H1 (cell line): ENCODE measurements at regions not wholly inside any gene's neighbourhood (a gene's known extent, or its start where the extent isn't known, plus 50 kb on each side); places are given as distances from the start of the nearest gene placed in this dataset.

Experiments
- CTCF ChIA-PET: fragments of 300-600 bp; sonication (Branson Sonifier 250); formaldehyde crosslinking; loops from one replicate; lab custom pipeline; 2021; ENCODE audit not compliant: partially characterized antibody; lab: Charles Lee
- POLR2A ChIA-PET: fragments of 300-600 bp; sonication (Branson Sonifier 250); formaldehyde crosslinking; loops from one replicate; lab custom pipeline; 2021; ENCODE audit warnings: inconsistent platforms; ENCODE audit not compliant: partially characterized antibody; lab: Charles Lee
- DNase-seq, 2 experiments: peaks; one replicate each; pipeline versions ENCODE4 v3.0.0 to v3.0.0-alpha.2; 2010 to 2022; ENCODE audit warnings: low spot score in 2 of 2, low read depth in 1 of 2, mixed read lengths in 1 of 2
- FAIRE-seq: peaks from 2 replicates; lab custom pipeline; 2011; peaks lifted over from hg19 to GRCh38; lab: Jason Lieb, UNC
- H2AFZ ChIP-seq: 2 replicates; pipeline ENCODE4 v1.8.1; 2012; ENCODE audit warnings: low read length, inconsistent platforms
- H2AK5ac ChIP-seq: 2 replicates; pipeline ENCODE4 v1.6.1; 2013; ENCODE audit warnings: low read depth, low read length
- H2BK120ac ChIP-seq: replicated peaks from 2 replicates; pipeline ENCODE3; 2013; ENCODE audit warnings: low read depth, low read length, inconsistent platforms
- H2BK12ac ChIP-seq: 2 replicates; pipeline ENCODE4 v1.6.1; 2013; ENCODE audit warnings: low read depth, low read length
- H2BK15ac ChIP-seq: 2 replicates; pipeline ENCODE4 v1.6.1; 2013; ENCODE audit warnings: low read length
- H2BK20ac ChIP-seq: 2 replicates; pipeline ENCODE4 v1.6.1; 2013; ENCODE audit warnings: low read length
- H2BK5ac ChIP-seq: 2 replicates; pipeline ENCODE4 v1.6.1; 2013; ENCODE audit warnings: low read depth, low read length
- H3K14ac ChIP-seq: 2 replicates; pipeline ENCODE4 v1.6.1; 2013; ENCODE audit warnings: inconsistent platforms; ENCODE audit not compliant: insufficient read length
- H3K18ac ChIP-seq: 2 replicates; pipeline ENCODE4 v1.6.1; 2013; ENCODE audit warnings: low read length; ENCODE audit errors: extremely low read depth
- H3K23ac ChIP-seq: 2 replicates; pipeline ENCODE4 v1.6.1; 2013; ENCODE audit warnings: inconsistent platforms; ENCODE audit not compliant: insufficient read length
- H3K23me2 ChIP-seq: 2 replicates; pipeline ENCODE4 v1.6.1; 2013; ENCODE audit warnings: low read depth, low read length
- H3K27ac ChIP-seq: 2 replicates; pipeline ENCODE4 v1.6.1; 2011; ENCODE audit warnings: low read depth, low read length, inconsistent platforms
- H3K27me3 ChIP-seq, 4 experiments: replicated peaks in 1 of 4; 1 replicate in 1 of 4; 2 replicates in 3 of 4; pipeline versions ENCODE4 v1.6.1 to v1.8.1; 2011 to 2013; ENCODE audit warnings: low read length in 3 of 4, mild to moderate bottlenecking in 3 of 4, inconsistent platforms in 2 of 4, mixed read lengths in 2 of 4, moderate library complexity in 1 of 4; ENCODE audit not compliant: control insufficient read depth in 3 of 4, insufficient read depth in 3 of 4; ENCODE audit errors: extremely low read depth in 1 of 4
- H3K36me3 ChIP-seq, 4 experiments: 2 replicates each; pipeline versions ENCODE4 v1.6.1 to v1.8.1; 2011 to 2013; ENCODE audit warnings: mild to moderate bottlenecking in 4 of 4, low read length in 3 of 4, moderate library complexity in 2 of 4, control low read depth in 1 of 4, inconsistent platforms in 1 of 4; ENCODE audit not compliant: insufficient read depth in 4 of 4, control insufficient read depth in 2 of 4
- H3K4ac ChIP-seq: replicated peaks from 2 replicates; pipeline ENCODE3; 2013; ENCODE audit warnings: low read length, low read depth, mixed read lengths, inconsistent platforms; ENCODE audit not compliant: insufficient read length
- H3K4me1 ChIP-seq, 4 experiments: replicated peaks in 1 of 4; 1 replicate in 1 of 4; 2 replicates in 3 of 4; pipeline versions ENCODE4 v1.6.1 to v1.8.1; 2011 to 2013; ENCODE audit warnings: low read length in 3 of 4, inconsistent platforms in 2 of 4, mixed read lengths in 1 of 4; ENCODE audit not compliant: insufficient read depth in 4 of 4, control insufficient read depth in 3 of 4
- H3K4me2 ChIP-seq, 2 experiments: 2 replicates each; pipeline versions ENCODE4 v1.6.1 to v1.8.1; 2011 to 2013; ENCODE audit warnings: low read depth in 2 of 2, low read length in 2 of 2, control low read depth in 1 of 2, inconsistent platforms in 1 of 2, mild to moderate bottlenecking in 1 of 2; ENCODE audit not compliant: insufficient read depth in 1 of 2
- H3K4me3 ChIP-seq, 4 experiments: fragments of 200-600, 300-600 bp in 1 of 4; sonication (generic), shearing (Covaris generic), sonication (Bioruptor Twin) in 1 of 4; 2 replicates each; pipeline versions ENCODE4 v1.5.1 to v1.8.1; 2011 to 2016; ENCODE audit warnings: low read length in 4 of 4, low read depth in 3 of 4, control low read depth in 2 of 4, inconsistent platforms in 2 of 4, mild to moderate bottlenecking in 2 of 4, mixed read lengths in 1 of 4, moderate library complexity in 1 of 4; ENCODE audit not compliant: insufficient read depth in 2 of 4; ENCODE audit errors: extremely low read depth in 1 of 4
- H3K56ac ChIP-seq: replicated peaks from 2 replicates; pipeline ENCODE3; 2013; ENCODE audit warnings: low read depth, mild to moderate bottlenecking, mixed read lengths, low read length, inconsistent platforms; ENCODE audit not compliant: insufficient read length
- H3K79me1 ChIP-seq: 2 replicates; pipeline ENCODE4 v1.6.1; 2013; ENCODE audit warnings: low read depth, low read length, control low read depth
- H3K79me2 ChIP-seq, 2 experiments: 2 replicates each; pipeline versions ENCODE4 v1.6.1 to v1.8.1; 2012 to 2013; ENCODE audit warnings: low read length in 2 of 2, mild to moderate bottlenecking in 2 of 2, inconsistent platforms in 1 of 2; ENCODE audit not compliant: insufficient read depth in 2 of 2, control insufficient read depth in 1 of 2
- H3K9ac ChIP-seq, 4 experiments: replicated peaks in 1 of 4; 1 replicate in 1 of 4; 2 replicates in 3 of 4; pipeline versions ENCODE4 v1.6.1 to v1.8.1; 2011 to 2013; ENCODE audit warnings: low read depth in 3 of 4, low read length in 3 of 4, control low read depth in 2 of 4, mild to moderate bottlenecking in 2 of 4, moderate library complexity in 2 of 4, inconsistent platforms in 1 of 4; ENCODE audit errors: extremely low read depth in 1 of 4
- H3K9me3 ChIP-seq, 2 experiments: 2 replicates each; pipeline versions ENCODE4 v1.6.1 to v1.8.1; 2012 to 2013; ENCODE audit warnings: mild to moderate bottlenecking in 2 of 2, moderate library complexity in 2 of 2, control low read depth in 1 of 2, inconsistent platforms in 1 of 2, low read depth in 1 of 2, low read length in 1 of 2, mixed read lengths in 1 of 2; ENCODE audit not compliant: insufficient read depth in 2 of 2
- H4K20me1 ChIP-seq, 2 experiments: replicated peaks in 1 of 2; 2 replicates each; pipeline versions ENCODE3 to v1.8.1; 2011 to 2013; ENCODE audit warnings: inconsistent platforms in 2 of 2, low read length in 2 of 2, mild to moderate bottlenecking in 1 of 2; ENCODE audit not compliant: insufficient read depth in 2 of 2, control insufficient read depth in 1 of 2
- H4K5ac ChIP-seq: 2 replicates; pipeline ENCODE4 v1.6.1; 2013; ENCODE audit warnings: low read length, low read depth, mixed read lengths, inconsistent platforms; ENCODE audit not compliant: insufficient read length
- H4K8ac ChIP-seq: 2 replicates; pipeline ENCODE4 v1.8.0; 2013; ENCODE audit warnings: mild to moderate bottlenecking, moderate library complexity, low read length, inconsistent platforms; ENCODE audit not compliant: insufficient read depth; ENCODE audit errors: extremely low read depth
- H4K91ac ChIP-seq: replicated peaks from 2 replicates; pipeline ENCODE3; 2013; ENCODE audit warnings: low read length, mixed read lengths, inconsistent platforms; ENCODE audit not compliant: insufficient read length
- BCL11A ChIP-seq, 2 experiments: IDR thresholded peaks; one replicate each; pipeline ENCODE4 v1.6.1; 2011; ENCODE audit warnings: low read depth in 2 of 2, low read length in 2 of 2, mild to moderate bottlenecking in 2 of 2
- CBX5 ChIP-seq: fragments of 300-800, 300-1000 bp; sonication (generic); IDR thresholded peaks from 2 replicates; pipeline ENCODE4 v1.7.1; 2016; ENCODE audit warnings: antibody characterized with exemption, low read length, low read depth
- CTCF ChIP-seq, 3 experiments: IDR thresholded peaks; 1 replicate in 2 of 3; 2 replicates in 1 of 3; pipeline versions ENCODE4 v1.5.1 to v1.6.1; 2011; ENCODE audit warnings: low read length in 3 of 3, mild to moderate bottlenecking in 3 of 3, inconsistent platforms in 2 of 3, low read depth in 1 of 3, moderate library complexity in 1 of 3; ENCODE audit not compliant: insufficient read depth in 1 of 3; ENCODE audit errors: control extremely low read depth in 1 of 3
- GABPA ChIP-seq: IDR thresholded peaks from 2 replicates; pipeline ENCODE4 v1.6.1; 2011; ENCODE audit warnings: mild to moderate bottlenecking, low read length, moderate library complexity, borderline replicate concordance; ENCODE audit not compliant: insufficient read depth
- SP4 ChIP-seq: IDR thresholded peaks from 2 replicates; pipeline ENCODE4 v1.6.1; 2012; ENCODE audit warnings: low read length, inconsistent platforms
- TBP ChIP-seq: IDR thresholded peaks from 2 replicates; pipeline ENCODE4 v1.6.1; 2011; ENCODE audit warnings: low read depth, low read length, improper control_type of control experiment
- TEAD4 ChIP-seq: IDR thresholded peaks from 2 replicates; pipeline ENCODE4 v1.6.1; 2012; ENCODE audit warnings: low read depth, low read length, inconsistent platforms, mixed read lengths
- YY1 ChIP-seq: IDR thresholded peaks from 2 replicates; pipeline ENCODE4 v1.6.1; 2011; ENCODE audit warnings: low read depth, mild to moderate bottlenecking, low read length
- WGBS, 2 experiments: shearing (Covaris generic) in 1 of 2; methylation state at CpG; one replicate each; pipeline versions ENCODE4 v1.1.6 to v1.1.7; 2013 to 2015; ENCODE audit warnings: low lambda C conversion rate in 2 of 2, mixed read lengths in 2 of 2, inconsistent platforms in 1 of 2, low coverage in 1 of 2, missing lambda C conversion rate in 1 of 2; ENCODE audit not compliant: insufficient replicate concordance in 2 of 2, insufficient coverage in 1 of 2, insufficient read length in 1 of 2; ENCODE audit errors: extremely low coverage in 1 of 2, missing lambda C conversion rate in 1 of 2; 5-methylcytosine and 5-hydroxymethylcytosine counted together

GRCh38 chr11:93081694-93082093 is 112.2 kb downstream of the MTNR1B start:
- Histone ChIP-seq H3K4ac (peak overlapping the region; percentile 55), H3K9me3 (no peaks in the 10 kb centered on the region), H3K27me3 (no peaks in the 10 kb centered on the region; a peak in 3 of 7 replicates), H2BK5ac (no peak overlapping the region), H3K18ac (no peak overlapping the region; the same call in 1 of the 2 replicates), H2BK12ac (no peak overlapping the region), H3K79me1 (no peaks in the 10 kb centered on the region), H2AFZ (peak overlapping the region; percentile 65; the same call in 1 of the 2 replicates), H3K79me2 (no peaks in the 10 kb centered on the region), H3K36me3 (no peaks in the 10 kb centered on the region), H2BK120ac (peak overlapping the region; percentile 60), H4K5ac (peak overlapping the region; percentile 9), H4K8ac (no peak overlapping the region), H3K9ac (no peak overlapping the region), H4K91ac (no peak overlapping the region), H3K4me2 (peak overlapping the region in 1 of 2 experiments; percentile 35; a peak in 1 of 4 replicates), H3K27ac (no peak overlapping the region), H2BK15ac (no peak overlapping the region), H3K4me3 (no peak overlapping the region), H4K20me1 (no peaks in the 10 kb centered on the region), H3K23me2 (no peaks in the 10 kb centered on the region), H3K56ac (no peak overlapping the region), H2AK5ac (no peak overlapping the region), H3K23ac (no peak overlapping the region), H2BK20ac (no peak overlapping the region), H3K4me1 (peaks cover 0 to 19% (median 11%) of the 10 kb centered on the region in 4 experiments; a peak in 4 of 7 replicates), H3K14ac (no peak overlapping the region)
- WGBS, 2 experiments, result 38% methylated on average over 1 of the region's 1 CpG; no CpG with 5 or more reads in 1 of the 2 experiments
- ChIA-PET POLR2A (no interaction called here), CTCF (interaction anchor here (1.3 to 2.2 kb wide), 2 partner anchors 13 to 32 kb away, joined by 3 to 7 read pairs; no protein-coding TSS in a partner anchor)
- DNase-seq (no peak), FAIRE-seq (no peak)
- TF ChIP-seq CBX5 (no peak), SP4 (no peak), YY1 (no peak), BCL11A (IDR thresholded peaks at IDR 0.05; ENCODE audit: low read depth in 2 of 2, low read length in 2 of 2) (no peak), TEAD4 (no peak), GABPA (no peak), TBP (no peak), CTCF (IDR thresholded peaks at IDR 0.05; ENCODE audit: control extremely low read depth in 1 of 3, insufficient read depth in 1 of 3, low read depth in 1 of 3, low read length in 3 of 3) (no peak)
